Fibroblast of mammary gland (primary cell): ENCODE measurements at regions not wholly inside any gene's neighbourhood (a gene's known extent, or its start where the extent isn't known, plus 50 kb on each side); places are given as distances from the start of the nearest gene placed in this dataset.
"Not testable (repeated sequence)": the region's sequence is repeated elsewhere in the genome, so short reads cannot be mapped to it uniquely, and the experiment has no call there.

ENCODE experiments used
- DNase-seq: peaks from one replicate; pipeline ENCODE4 v3.0.0-alpha.2; 2010; ENCODE audit warnings: low read depth
- H3K4me3 ChIP-seq: 2 replicates; pipeline ENCODE4 v1.5.1; 2011; ENCODE audit warnings: low read depth, mild to moderate bottlenecking, low read length, moderate library complexity; ENCODE audit not compliant: control insufficient read depth
- TF ChIP-seq, protein P1 (sequence below): conservative IDR thresholded peaks from 2 replicates; pipeline ENCODE4 v1.5.1; 2011; ENCODE audit warnings: low read depth, low read length, inconsistent platforms; ENCODE audit not compliant: control insufficient read depth, insufficient read depth

DNA sequence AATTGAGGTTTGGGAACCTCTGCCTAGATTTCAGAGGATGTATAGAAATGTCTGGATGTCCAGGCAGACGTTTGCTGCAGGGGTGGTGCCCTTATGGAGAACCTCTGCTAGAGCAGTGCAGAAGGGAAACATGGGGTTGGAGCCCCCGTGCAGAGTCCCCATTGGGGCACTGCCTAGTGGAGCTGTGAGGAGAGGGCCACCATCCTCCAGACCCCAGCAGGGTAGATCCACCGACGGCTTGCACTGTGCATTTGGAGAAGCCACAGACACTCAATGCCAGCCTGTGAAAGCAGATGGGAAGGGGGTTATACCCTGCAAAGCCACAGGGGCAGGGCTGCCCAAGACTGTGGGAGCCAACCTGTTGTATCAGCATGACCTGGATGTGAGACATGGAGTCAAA lies 354.6 kb downstream of the ZNF326 start:
- TF ChIP-seq, protein P1, sequence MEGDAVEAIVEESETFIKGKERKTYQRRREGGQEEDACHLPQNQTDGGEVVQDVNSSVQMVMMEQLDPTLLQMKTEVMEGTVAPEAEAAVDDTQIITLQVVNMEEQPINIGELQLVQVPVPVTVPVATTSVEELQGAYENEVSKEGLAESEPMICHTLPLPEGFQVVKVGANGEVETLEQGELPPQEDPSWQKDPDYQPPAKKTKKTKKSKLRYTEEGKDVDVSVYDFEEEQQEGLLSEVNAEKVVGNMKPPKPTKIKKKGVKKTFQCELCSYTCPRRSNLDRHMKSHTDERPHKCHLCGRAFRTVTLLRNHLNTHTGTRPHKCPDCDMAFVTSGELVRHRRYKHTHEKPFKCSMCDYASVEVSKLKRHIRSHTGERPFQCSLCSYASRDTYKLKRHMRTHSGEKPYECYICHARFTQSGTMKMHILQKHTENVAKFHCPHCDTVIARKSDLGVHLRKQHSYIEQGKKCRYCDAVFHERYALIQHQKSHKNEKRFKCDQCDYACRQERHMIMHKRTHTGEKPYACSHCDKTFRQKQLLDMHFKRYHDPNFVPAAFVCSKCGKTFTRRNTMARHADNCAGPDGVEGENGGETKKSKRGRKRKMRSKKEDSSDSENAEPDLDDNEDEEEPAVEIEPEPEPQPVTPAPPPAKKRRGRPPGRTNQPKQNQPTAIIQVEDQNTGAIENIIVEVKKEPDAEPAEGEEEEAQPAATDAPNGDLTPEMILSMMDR: no peak
- no peak for DNase-seq
- H3K4me3 ChIP-seq: no peak overlapping the region

DNA sequence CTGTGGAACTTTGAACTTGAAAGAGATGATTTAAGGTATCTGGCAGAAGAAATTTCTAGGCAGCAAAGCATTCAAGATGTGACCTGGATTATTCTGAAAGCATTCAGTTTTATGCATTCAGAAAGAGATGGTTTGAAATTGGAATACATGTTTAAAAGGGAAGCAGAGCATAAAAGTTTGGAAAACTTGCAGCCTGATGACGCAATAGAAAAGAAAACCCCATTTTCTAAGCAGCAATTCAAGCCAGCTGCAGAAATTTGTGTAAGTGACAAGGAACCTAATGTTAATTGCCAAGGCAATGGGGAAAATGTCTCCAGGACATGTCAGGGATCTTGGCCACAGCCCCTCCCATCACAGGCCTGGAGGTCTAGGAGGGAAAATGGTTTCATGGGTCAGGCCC lies 354.0 kb downstream of the ZNF326 start:
- H3K4me3 ChIP-seq: no peak overlapping the region
- DNase-seq: no peak
- TF ChIP-seq, protein P1: no peak

DNA sequence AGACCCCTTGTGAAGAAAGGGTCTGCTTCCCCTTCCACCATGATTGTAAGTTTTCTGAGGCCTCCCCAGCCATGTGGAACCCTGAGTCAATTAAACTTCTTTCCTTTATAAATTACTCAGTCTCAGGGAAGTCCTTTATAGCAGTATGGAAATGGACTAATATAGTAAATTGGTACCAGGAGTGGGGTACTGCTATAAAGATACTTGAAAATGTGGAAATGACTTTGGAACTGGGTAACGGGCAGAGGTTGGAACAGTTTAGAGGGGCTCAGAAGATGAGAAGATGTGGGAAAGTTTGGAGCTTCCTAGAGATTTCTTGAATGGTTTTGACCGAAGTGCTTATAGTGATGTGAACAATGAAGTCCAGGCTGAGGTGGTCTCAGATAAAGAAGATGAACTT lies 353.5 kb downstream of the ZNF326 start:
- not testable (repeated sequence) for H3K4me3 ChIP-seq, DNase-seq

DNA sequence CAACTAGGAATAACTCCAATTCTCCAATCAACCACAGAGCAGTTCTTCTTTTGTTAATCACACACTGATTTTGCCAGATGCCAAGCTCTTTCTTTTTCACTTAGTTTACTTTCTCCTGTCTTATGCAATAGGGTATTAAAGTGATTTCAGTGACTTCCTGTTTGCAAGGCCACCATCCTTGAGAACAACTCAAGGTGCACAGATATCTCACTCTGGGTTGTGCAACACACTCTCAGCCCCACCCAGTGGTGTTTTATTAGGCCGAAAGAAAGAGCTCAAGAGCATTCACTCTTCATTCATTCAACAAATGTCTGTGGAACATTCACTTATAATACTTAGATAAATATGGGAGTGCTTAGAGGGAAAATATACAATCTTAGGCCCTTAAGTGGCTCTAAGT lies 352.5 kb downstream of the ZNF326 start:
- H3K4me3 ChIP-seq: no peak overlapping the region
- TF ChIP-seq, protein P1: no peak
- no peak for DNase-seq

DNA sequence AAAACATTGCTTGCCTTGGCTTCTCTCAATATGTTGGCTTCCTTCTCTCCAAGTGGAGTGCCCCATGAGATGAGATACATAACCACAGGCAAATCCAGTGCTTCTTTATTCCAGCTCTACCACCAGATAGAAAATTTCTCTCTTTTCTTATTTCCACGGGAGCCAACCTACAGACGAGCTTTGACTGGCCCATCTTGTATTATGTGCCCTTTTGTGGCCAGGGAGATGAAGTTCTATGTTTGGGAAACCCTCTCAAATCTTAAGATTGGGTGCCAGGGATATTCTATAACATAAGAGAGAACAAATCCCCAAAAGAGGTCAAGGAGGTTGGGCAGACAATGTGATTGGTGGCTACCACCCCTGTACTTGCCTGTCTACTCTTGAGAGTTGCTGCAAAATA lies 351.8 kb downstream of the ZNF326 start:
- TF ChIP-seq, protein P1: no peak
- no peak for DNase-seq
- no peak overlapping the region for H3K4me3 ChIP-seq

DNA sequence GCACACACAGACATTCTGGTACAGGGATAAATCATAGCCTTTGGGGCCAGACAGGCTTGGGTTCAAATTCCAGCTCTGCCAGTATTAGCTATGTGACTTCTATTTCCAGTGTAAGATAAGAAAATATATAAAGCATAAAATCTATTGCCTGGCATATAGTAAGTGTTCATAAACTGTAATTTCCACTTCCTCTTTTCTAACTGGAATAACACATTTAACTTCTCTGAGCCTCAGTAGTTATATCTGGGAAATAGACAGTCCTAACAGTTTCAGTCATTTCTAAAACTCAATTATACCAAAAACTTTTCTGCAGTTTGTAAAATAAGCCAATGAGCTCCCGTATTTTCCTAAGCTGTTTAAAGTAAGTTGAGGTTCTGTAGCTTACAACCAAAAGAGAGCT lies 351.4 kb downstream of the ZNF326 start:
- H3K4me3 ChIP-seq: no peak overlapping the region
- TF ChIP-seq, protein P1: no peak
- no peak for DNase-seq

DNA sequence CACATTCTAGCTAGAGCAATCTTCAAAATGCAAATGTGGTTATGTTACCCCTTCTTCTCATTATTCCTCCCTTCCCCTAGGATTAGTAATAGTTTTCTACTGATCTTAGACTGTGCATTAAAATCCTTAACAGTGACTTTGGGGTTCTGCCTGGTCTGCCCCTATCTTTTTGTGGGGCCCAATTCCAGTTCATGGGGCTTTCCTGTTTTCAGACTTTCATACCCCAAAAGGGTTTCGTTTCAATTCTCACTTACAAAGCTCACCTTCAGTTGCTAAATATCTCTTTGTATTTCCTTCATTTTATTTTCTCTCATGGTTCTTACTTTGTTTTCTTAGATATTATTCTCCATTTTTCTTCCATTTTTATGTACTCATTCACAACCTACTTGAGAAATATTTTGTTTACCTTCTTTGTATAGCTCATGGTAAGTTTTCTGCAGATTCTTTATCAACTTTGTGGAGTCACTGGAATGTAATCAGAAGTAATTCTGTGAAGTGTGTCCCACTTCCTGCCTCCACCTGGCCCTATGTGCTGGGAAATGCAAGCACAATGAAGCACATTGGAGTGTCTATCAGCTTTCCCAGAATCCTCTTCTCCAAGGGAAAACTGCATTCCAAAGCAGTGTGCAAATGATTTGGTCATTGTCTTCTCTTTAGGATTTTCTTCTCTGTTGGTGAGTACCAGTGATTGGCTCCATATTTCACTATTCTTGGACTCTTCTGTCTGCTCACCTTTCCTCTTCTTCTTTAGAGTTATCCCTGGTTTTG lies 350.2 kb downstream of the ZNF326 start:
- DNase-seq: no peak
- TF ChIP-seq, protein P1: no peak
- no peak overlapping the region for H3K4me3 ChIP-seq
